ENCODE measurements at regions not wholly inside any gene's neighbourhood (a gene's known extent, or its start where the extent isn't known, plus 50 kb on each side); places are given as distances from the start of the nearest gene placed in this dataset.

GRCh38 chr2:120888851-120889250, 153.2 kb downstream of the GLI2 start:
- no peak overlapping the region for H3K4me3 ChIP-seq
- DNase-seq, result peak in 1 of 2 donors; percentile 14

DNA sequence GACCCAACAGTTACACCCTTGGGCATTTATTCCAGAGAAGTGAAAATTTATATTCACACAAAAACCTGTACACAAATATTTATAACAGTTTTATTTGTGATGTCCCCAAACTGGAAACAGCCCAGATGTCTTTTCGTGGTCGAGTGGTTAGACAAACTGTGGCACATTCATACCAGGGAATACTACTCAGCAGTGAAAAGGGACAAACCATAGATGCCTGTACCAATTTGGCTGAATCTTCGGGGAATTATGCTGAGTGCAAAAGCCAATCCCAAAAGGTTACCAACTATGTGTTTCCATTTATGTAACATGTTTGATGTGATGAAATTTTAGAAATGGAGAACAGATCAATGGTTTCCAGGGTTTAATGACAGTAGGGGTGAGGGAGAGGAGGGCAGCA, 154.3 kb downstream of the GLI2 start:
- ATAC-seq (no peak), DNase-seq (no peak)
- 92 to 95% (median 95%) methylated on average over 3 of the region's 3 CpGs for WGBS, 3 donors
- H3K4me1 ChIP-seq, result peaks cover 49% of the 10 kb centered on the region
- intact Hi-C loops (cut with DNase I), result no loop called here
- TF ChIP-seq CTCF (IDR thresholded peaks at IDR 0.05), result no peak
- H3K9me3 ChIP-seq, result no peaks in the 10 kb centered on the region
- H3K4me3 ChIP-seq, result no peak overlapping the region
- H3K27ac ChIP-seq, result no peak overlapping the region
- no peaks in the 10 kb centered on the region for H3K27me3 ChIP-seq (ENCODE audit: insufficient read depth in 3 of 3, low read length in 2 of 3)
- H3K36me3 ChIP-seq (ENCODE audit: insufficient read depth in 1 of 2, low read depth in 1 of 2), result no peaks in the 10 kb centered on the region

More at GRCh38 chr2:120888851-120889250, 153.2 kb downstream of the GLI2 start:
- no peaks in the 10 kb centered on the region for H3K27me3 ChIP-seq (ENCODE audit: insufficient read depth in 3 of 3, low read length in 2 of 3)
- ATAC-seq, result no peak
- peak overlapping the region; percentile 75 for H3K27ac ChIP-seq
- no peak for TF ChIP-seq CTCF (IDR thresholded peaks at IDR 0.05)
- no peaks in the 10 kb centered on the region for H3K36me3 ChIP-seq (ENCODE audit: insufficient read depth in 1 of 2, low read depth in 1 of 2)
- intact Hi-C loops (cut with DNase I), result no loop called here
- H3K4me1 ChIP-seq, result peaks cover 44% of the 10 kb centered on the region
- H3K9me3 ChIP-seq, result no peaks in the 10 kb centered on the region
- 91 to 94% (median 91%) methylated on average over 10 of the region's 10 CpGs for whole genome bisulfite sequencing, 3 donors

GRCh38 chr2:120890566-120891360, 155.1 kb downstream of the GLI2 start:
- ATAC-seq (no peak), DNase-seq (peak in 1 of 2 donors; percentile 28)
- H3K27me3 ChIP-seq (ENCODE audit: insufficient read depth in 3 of 3, low read length in 2 of 3), result no peaks in the 10 kb centered on the region
- H3K36me3 ChIP-seq (ENCODE audit: insufficient read depth in 1 of 2, low read depth in 1 of 2), result no peaks in the 10 kb centered on the region
- H3K4me1 ChIP-seq, result peaks cover 43% of the 10 kb centered on the region
- H3K27ac ChIP-seq, result no peak overlapping the region
- H3K4me3 ChIP-seq, result no peak overlapping the region
- no peak for TF ChIP-seq CTCF (IDR thresholded peaks at IDR 0.05)
- H3K9me3 ChIP-seq, result no peaks in the 10 kb centered on the region
- 91 to 96% (median 93%) methylated on average over 12 of the region's 12 CpGs for WGBS, 3 donors
- intact Hi-C loops (cut with DNase I), result no loop called here

- DNase-seq (peak in 1 of 2 donors; percentile 59), ATAC-seq (peak; percentile 35 to 75 (median 56))
- no peaks in the 10 kb centered on the region for H3K36me3 ChIP-seq (ENCODE audit: insufficient read depth in 1 of 2, low read depth in 1 of 2)
- WGBS, 3 donors, result 77 to 85% (median 84%) methylated on average over 8 of the region's 8 CpGs
- intact Hi-C loops (cut with DNase I), result no loop called here
- peaks cover 39% of the 10 kb centered on the region for H3K4me1 ChIP-seq
- peak overlapping the region; percentile 82 for H3K27ac ChIP-seq
- TF ChIP-seq CTCF (IDR thresholded peaks at IDR 0.05), result no peak
- no peaks in the 10 kb centered on the region for H3K9me3 ChIP-seq
- H3K27me3 ChIP-seq (ENCODE audit: insufficient read depth in 3 of 3, low read length in 2 of 3), result no peaks in the 10 kb centered on the region
- peak overlapping the region; percentile 47 for H3K4me3 ChIP-seq
These were observed 156.8 kb downstream of the GLI2 start for GRCh38 chr2:120892271-120892966.

All from psoas muscle (tissue), 7 donors.